Endothelial cell (in vitro differentiated cells): ENCODE measurements at regions not wholly inside any gene's neighbourhood (a gene's known extent, or its start where the extent isn't known, plus 50 kb on each side); places are given as distances from the start of the nearest gene placed in this dataset.

ENCODE experiments used
- DNase-seq: peaks from one replicate; pipeline ENCODE4 v3.0.0; 2021; ENCODE audit warnings: low spot score
- H3K27ac Mint-ChIP-seq: one replicate; pipeline ENCODE4 v1.8.0; 2021; ENCODE audit warnings: mixed read lengths, inconsistent platforms; ENCODE audit not compliant: unreplicated experiment
- H3K27me3 Mint-ChIP-seq: one replicate; pipeline ENCODE4 v1.8.0; 2021; ENCODE audit warnings: mild to moderate bottlenecking, moderate library complexity, mixed read lengths, inconsistent platforms; ENCODE audit not compliant: unreplicated experiment
- H3K36me3 Mint-ChIP-seq: one replicate; pipeline ENCODE4 v1.8.0; 2021; ENCODE audit warnings: mild to moderate bottlenecking, low read depth, mixed read lengths, inconsistent platforms; ENCODE audit not compliant: unreplicated experiment
- H3K4me1 Mint-ChIP-seq: one replicate; pipeline ENCODE4 v1.8.0; 2021; ENCODE audit warnings: mild to moderate bottlenecking, mixed read lengths, inconsistent platforms; ENCODE audit not compliant: unreplicated experiment
- H3K4me3 Mint-ChIP-seq: one replicate; pipeline ENCODE4 v1.8.0; 2021; ENCODE audit warnings: mild to moderate bottlenecking, mixed read lengths, inconsistent platforms; ENCODE audit not compliant: unreplicated experiment
- H3K9me3 Mint-ChIP-seq: one replicate; pipeline ENCODE4 v1.8.0; 2021; ENCODE audit warnings: mixed read lengths, inconsistent platforms; ENCODE audit not compliant: unreplicated experiment
- TF ChIP-seq, protein P1 (sequence below): fragments of 200-600 bp; sonication (generic); IDR thresholded peaks from one replicate; pipeline ENCODE4 v1.5.0; 2021; ENCODE audit warnings: antibody characterized with exemption; ENCODE audit not compliant: unreplicated experiment

DNA sequence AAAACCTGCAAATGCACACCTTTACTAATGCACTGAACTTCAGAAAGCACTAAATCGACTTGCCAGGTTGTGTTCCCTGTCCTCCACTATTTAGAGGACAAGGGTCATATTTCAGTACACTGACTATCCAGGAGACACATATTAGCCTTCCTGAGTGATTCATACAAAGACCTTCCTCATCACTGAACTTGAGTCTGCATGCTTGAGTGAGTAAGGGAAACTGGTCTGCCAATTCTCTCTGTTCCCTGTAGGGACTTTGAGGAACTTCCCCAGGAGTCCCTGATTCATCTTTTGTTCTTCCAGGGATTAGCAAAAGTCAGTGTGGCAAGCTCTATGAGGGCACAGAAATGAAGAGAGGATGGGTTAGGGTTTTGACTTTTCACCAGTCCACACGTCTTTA, 565.9 kb downstream of the PDCD6IP start:
- no peaks in the 10 kb centered on the region for H3K9me3 Mint-ChIP-seq

DNA sequence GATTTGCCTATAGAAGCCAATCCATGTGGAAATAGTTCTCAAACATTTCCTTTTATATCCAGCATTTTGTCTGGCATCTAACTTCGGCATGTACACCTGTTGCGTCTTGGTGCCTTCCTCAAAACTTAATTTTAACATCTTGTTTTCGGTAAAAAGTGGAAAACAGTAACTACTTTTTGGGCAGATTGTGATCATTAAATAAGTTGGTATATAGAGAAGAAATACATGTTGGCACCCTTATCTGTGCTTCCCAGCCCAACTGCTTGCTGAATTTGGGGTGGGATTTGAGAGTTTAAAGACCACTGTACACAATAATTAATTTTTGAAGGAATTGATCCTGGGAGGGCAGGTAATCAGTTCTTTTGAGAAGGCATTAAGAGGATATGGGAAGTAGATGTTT, 566.8 kb downstream of the PDCD6IP start:
- H3K9me3 Mint-ChIP-seq = no peaks in the 10 kb centered on the region
- H3K27ac Mint-ChIP-seq = no peak overlapping the region
- H3K4me1 Mint-ChIP-seq = no peaks in the 10 kb centered on the region
- no peaks in the 10 kb centered on the region for H3K36me3 Mint-ChIP-seq
- no peak for DNase-seq
- TF ChIP-seq, protein P1, sequence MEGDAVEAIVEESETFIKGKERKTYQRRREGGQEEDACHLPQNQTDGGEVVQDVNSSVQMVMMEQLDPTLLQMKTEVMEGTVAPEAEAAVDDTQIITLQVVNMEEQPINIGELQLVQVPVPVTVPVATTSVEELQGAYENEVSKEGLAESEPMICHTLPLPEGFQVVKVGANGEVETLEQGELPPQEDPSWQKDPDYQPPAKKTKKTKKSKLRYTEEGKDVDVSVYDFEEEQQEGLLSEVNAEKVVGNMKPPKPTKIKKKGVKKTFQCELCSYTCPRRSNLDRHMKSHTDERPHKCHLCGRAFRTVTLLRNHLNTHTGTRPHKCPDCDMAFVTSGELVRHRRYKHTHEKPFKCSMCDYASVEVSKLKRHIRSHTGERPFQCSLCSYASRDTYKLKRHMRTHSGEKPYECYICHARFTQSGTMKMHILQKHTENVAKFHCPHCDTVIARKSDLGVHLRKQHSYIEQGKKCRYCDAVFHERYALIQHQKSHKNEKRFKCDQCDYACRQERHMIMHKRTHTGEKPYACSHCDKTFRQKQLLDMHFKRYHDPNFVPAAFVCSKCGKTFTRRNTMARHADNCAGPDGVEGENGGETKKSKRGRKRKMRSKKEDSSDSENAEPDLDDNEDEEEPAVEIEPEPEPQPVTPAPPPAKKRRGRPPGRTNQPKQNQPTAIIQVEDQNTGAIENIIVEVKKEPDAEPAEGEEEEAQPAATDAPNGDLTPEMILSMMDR = no peak
- no peak overlapping the region for H3K4me3 Mint-ChIP-seq
- H3K27me3 Mint-ChIP-seq = no peaks in the 10 kb centered on the region

More for the DNA sequence above, 565.9 kb downstream of the PDCD6IP start:
- no peaks in the 10 kb centered on the region for H3K36me3 Mint-ChIP-seq
- H3K27ac Mint-ChIP-seq = no peak overlapping the region
- H3K4me3 Mint-ChIP-seq = no peak overlapping the region
- no peak for DNase-seq
- H3K27me3 Mint-ChIP-seq = no peaks in the 10 kb centered on the region
- TF ChIP-seq, protein P1 = no peak
- no peaks in the 10 kb centered on the region for H3K4me1 Mint-ChIP-seq

DNA sequence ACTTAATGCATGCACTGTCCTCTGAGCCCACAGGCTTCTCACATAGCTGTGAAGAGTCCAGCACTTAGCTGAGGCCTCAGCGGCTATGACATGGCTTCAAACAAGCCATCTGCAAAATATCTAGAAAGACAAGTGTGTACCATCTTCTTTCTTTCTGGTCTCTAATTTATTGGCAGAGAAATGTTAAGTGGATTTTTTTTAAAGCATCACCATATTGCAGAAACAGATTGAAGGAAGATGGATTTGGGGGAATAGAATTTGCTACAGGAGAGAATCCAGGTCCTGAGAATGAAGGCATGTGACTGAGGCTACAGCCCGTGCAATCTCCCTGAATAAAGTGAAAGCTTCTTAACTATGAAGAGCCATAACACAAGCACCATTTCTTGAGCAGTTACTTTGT, 567.3 kb downstream of the PDCD6IP start:
- Mint-ChIP-seq H3K4me1 (no peaks in the 10 kb centered on the region), H3K27ac (no peak overlapping the region), H3K4me3 (no peak overlapping the region), H3K9me3 (no peaks in the 10 kb centered on the region), H3K36me3 (no peaks in the 10 kb centered on the region), H3K27me3 (no peaks in the 10 kb centered on the region)
- DNase-seq = no peak
- TF ChIP-seq, protein P1 = no peak

DNA sequence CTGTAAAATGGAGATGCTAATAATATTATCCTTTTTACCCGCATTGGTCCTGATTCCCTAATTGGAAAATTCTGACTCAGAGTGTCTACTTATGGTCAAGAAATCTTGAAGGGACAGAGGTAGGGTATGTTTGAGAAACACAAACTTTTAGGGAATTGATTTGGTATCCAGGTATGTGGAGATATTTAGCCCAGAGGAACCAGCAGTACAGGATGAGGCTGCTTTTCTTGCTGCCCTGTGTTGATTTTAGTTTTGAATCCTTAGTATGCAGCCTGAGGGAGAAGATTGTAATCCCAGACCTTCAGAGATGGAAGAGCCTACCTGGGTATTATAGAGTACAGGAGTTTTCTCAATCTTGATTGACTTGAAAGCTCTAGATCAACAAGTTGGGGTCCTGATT, 569.1 kb downstream of the PDCD6IP start:
- TF ChIP-seq, protein P1 = no peak
- DNase-seq = no peak
- Mint-ChIP-seq H3K4me3 (no peak overlapping the region), H3K9me3 (no peaks in the 10 kb centered on the region), H3K36me3 (no peaks in the 10 kb centered on the region), H3K27ac (no peak overlapping the region), H3K27me3 (no peaks in the 10 kb centered on the region), H3K4me1 (no peaks in the 10 kb centered on the region)

DNA sequence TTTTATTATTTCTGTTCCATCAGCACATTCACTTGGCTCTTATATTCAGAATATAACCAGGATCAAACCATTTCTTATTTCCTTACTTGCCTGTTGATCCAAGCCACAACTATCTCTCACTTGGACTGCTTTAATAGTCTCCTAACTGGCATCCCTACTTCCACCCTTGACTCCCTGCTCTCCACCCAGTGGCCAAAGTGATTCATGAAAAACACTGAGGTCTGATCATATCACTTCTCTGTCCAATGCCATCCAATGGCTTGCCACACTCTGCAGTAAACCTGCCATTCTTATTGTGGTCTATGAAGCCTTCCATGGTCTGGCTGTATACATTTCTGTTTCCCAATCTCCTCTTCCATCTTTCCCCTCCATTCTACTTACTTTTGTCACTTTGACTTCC, 576.1 kb downstream of the PDCD6IP start:
- Mint-ChIP-seq H3K9me3 (no peaks in the 10 kb centered on the region), H3K27me3 (no peaks in the 10 kb centered on the region), H3K27ac (no peak overlapping the region), H3K4me1 (peaks cover 3% of the 10 kb centered on the region), H3K4me3 (no peak overlapping the region), H3K36me3 (no peaks in the 10 kb centered on the region)
- DNase-seq = no peak
- TF ChIP-seq, protein P1 = no peak
